HCT116 (cell line): ENCODE measurements at regions not wholly inside any gene's neighbourhood (a gene's known extent, or its start where the extent isn't known, plus 50 kb on each side); places are given as distances from the start of the nearest gene placed in this dataset.

Experiments used
- ATAC-seq: fragments of 200-7000 bp; cut with Tn5 transposase; 2 replicates; pipeline ENCODE4 v1.9.1; 2020; ENCODE audit warnings: mild to moderate bottlenecking, moderate library complexity
- BruUV-seq: library from RNA; stranded (reverse); fragments of 400-500 nt; replicated peaks from 2 replicates; lab custom pipeline; 2021; lab: Mats Ljungman, UMichigan
- CTCF ChIA-PET: fragments of 300-600 bp; sonication (Branson Sonifier 250); formaldehyde crosslinking; loops from one replicate; lab custom pipeline; 2021; ENCODE audit warnings: antibody characterized with exemption; lab: Charles Lee
- POLR2A ChIA-PET: fragments of 300-600, 350-600 bp; sonication (Branson Sonifier 250); formaldehyde crosslinking; loops from one replicate; lab custom pipeline; 2021; ENCODE audit warnings: antibody characterized with exemption; lab: Charles Lee
- RAD21 ChIA-PET, 2 experiments: fragments of 300-600 bp; sonication (Branson Sonifier 250); formaldehyde crosslinking; loops; one replicate each; lab custom pipeline; 2023; ENCODE audit warnings: low total read pairs in 2 of 2; ENCODE audit not compliant: uncharacterized antibody in 2 of 2, unreplicated experiment in 2 of 2, low non-redundant PET in 1 of 2; lab: Charles Lee
- DNase-seq: peaks from one replicate; pipeline ENCODE4 v3.0.0-alpha.2; 2010; ENCODE audit warnings: low read depth, low spot score
- H2AFZ ChIP-seq: fragments of 200-600 bp; shearing (Covaris generic), sonication (generic); 2 replicates; pipeline ENCODE4 v1.6.1; 2017; ENCODE audit warnings: low read depth, mixed run types, mixed read lengths, antibody characterized with exemption, low read length; ENCODE audit not compliant: poor library complexity, severe bottlenecking
- H3K27ac ChIP-seq: 2 replicates; pipeline ENCODE4 v1.5.1; 2012; ENCODE audit warnings: low read depth, low read length
- H3K27me3 ChIP-seq: fragments of 200-600 bp; sonication (generic); 2 replicates; pipeline ENCODE4 v1.6.1; 2016; ENCODE audit warnings: mixed run types, low read length, mixed read lengths; ENCODE audit not compliant: insufficient read depth
- H3K36me3 ChIP-seq, 2 experiments: fragments of 200-500 bp in 1 of 2; fragments of 200-600 bp in 1 of 2; sonication (Bioruptor generic) in 1 of 2; sonication (generic) in 1 of 2; 2 replicates each; pipeline versions ENCODE4 v1.5.1 to v1.6.1; 2014 to 2016; ENCODE audit warnings: low read length in 2 of 2, inconsistent platforms in 1 of 2, mixed read lengths in 1 of 2, mixed run types in 1 of 2; ENCODE audit not compliant: insufficient read depth in 2 of 2, control insufficient read depth in 1 of 2
- H3K4me1 ChIP-seq, 2 experiments: fragments of 200-600 bp in 1 of 2; sonication (generic) in 1 of 2; 2 replicates each; pipeline versions ENCODE4 v1.5.1 to v1.6.1; 2012 to 2017; ENCODE audit warnings: low read length in 2 of 2, inconsistent platforms in 1 of 2, mild to moderate bottlenecking in 1 of 2, mixed read lengths in 1 of 2, mixed run types in 1 of 2, moderate library complexity in 1 of 2; ENCODE audit not compliant: insufficient read depth in 2 of 2, control insufficient read depth in 1 of 2
- H3K4me2 ChIP-seq: fragments of 200-600 bp; sonication (generic); 2 replicates; pipeline ENCODE4 v1.6.1; 2017; ENCODE audit warnings: mixed run types, low read length, mixed read lengths
- H3K4me3 ChIP-seq, 2 experiments: fragments of 200-600 bp in 1 of 2; sonication (generic) in 1 of 2; replicated peaks in 1 of 2; 2 replicates each; pipeline ENCODE4 v1.5.1; 2011 to 2016; ENCODE audit warnings: low read length in 2 of 2, control low read depth in 1 of 2, low read depth in 1 of 2, mild to moderate bottlenecking in 1 of 2, mixed read lengths in 1 of 2, mixed run types in 1 of 2
- H3K79me2 ChIP-seq: fragments of 200-600 bp; sonication (generic); 2 replicates; pipeline ENCODE4 v1.6.1; 2017; ENCODE audit warnings: mild to moderate bottlenecking, mixed run types, low read length, moderate library complexity, mixed read lengths; ENCODE audit not compliant: insufficient read depth
- H3K9ac ChIP-seq: fragments of 200-600 bp; sonication (generic); 2 replicates; pipeline ENCODE4 v1.6.1; 2016; ENCODE audit warnings: low read length, mixed read lengths
- H3K9me2 ChIP-seq: fragments of 200-600 bp; sonication (generic), shearing (Covaris generic); 2 replicates; pipeline ENCODE4 v1.6.1; 2017; ENCODE audit warnings: mixed run types, mild to moderate bottlenecking, moderate library complexity; ENCODE audit not compliant: insufficient read depth
- H3K9me3 ChIP-seq, 2 experiments: fragments of 200-500 bp in 1 of 2; fragments of 200-600 bp in 1 of 2; sonication (Bioruptor generic) in 1 of 2; sonication (generic) in 1 of 2; 2 replicates each; pipeline ENCODE4 v1.6.1; 2014 to 2017; ENCODE audit warnings: low read length in 2 of 2, mixed read lengths in 2 of 2, inconsistent platforms in 1 of 2, low read depth in 1 of 2, mild to moderate bottlenecking in 1 of 2, mixed run types in 1 of 2, moderate library complexity in 1 of 2; ENCODE audit not compliant: control insufficient read depth in 1 of 2, insufficient read depth in 1 of 2
- H4K20me1 ChIP-seq: fragments of 200-600 bp; sonication (generic), shearing (Covaris generic); 2 replicates; pipeline ENCODE4 v1.6.1; 2017; ENCODE audit warnings: mixed run types, mild to moderate bottlenecking, moderate library complexity; ENCODE audit not compliant: insufficient read depth
- ATF3 ChIP-seq: IDR thresholded peaks from 2 replicates; pipeline ENCODE4 v1.6.1; 2012
- CBX3 ChIP-seq: IDR thresholded peaks from 2 replicates; pipeline ENCODE4 v1.6.1; 2012; ENCODE audit warnings: low read depth
- CEBPB ChIP-seq: IDR thresholded peaks from 2 replicates; pipeline ENCODE4 v1.6.1; 2012; ENCODE audit warnings: low read depth
- CTCF ChIP-seq, 3 experiments: fragments of 200-600 bp in 1 of 3; sonication (generic) in 1 of 3; IDR thresholded peaks in 2 of 3; conservative IDR thresholded peaks in 1 of 3; 2 replicates each; pipeline ENCODE4 v1.5.1; 2012 to 2017; ENCODE audit warnings: low read depth in 2 of 3, low read length in 2 of 3, antibody characterized with exemption in 1 of 3, borderline replicate concordance in 1 of 3, control low read depth in 1 of 3, mild to moderate bottlenecking in 1 of 3, mixed read lengths in 1 of 3, mixed run types in 1 of 3, moderate library complexity in 1 of 3; ENCODE audit not compliant: insufficient read depth in 1 of 3
- ELF1 ChIP-seq: IDR thresholded peaks from 2 replicates; pipeline ENCODE4 v1.6.1; 2012; ENCODE audit warnings: low read depth, borderline replicate concordance
- EZH2 ChIP-seq: fragments of 200-600 bp; sonication (generic); IDR thresholded peaks from 2 replicates; pipeline ENCODE4 v1.6.1; 2017; ENCODE audit warnings: antibody characterized with exemption, mixed run types
- FOSL1 ChIP-seq: IDR thresholded peaks from 2 replicates; pipeline ENCODE4 v1.6.1; 2012; ENCODE audit warnings: low read depth
- POLR2A ChIP-seq: IDR thresholded peaks from 2 replicates; pipeline ENCODE4 v1.7.0; 2011; ENCODE audit warnings: borderline replicate concordance; ENCODE audit not compliant: insufficient read depth, insufficient read length; ENCODE audit errors: extremely low read depth
- POLR2AphosphoS5 ChIP-seq: IDR thresholded peaks from 2 replicates; pipeline ENCODE4 v1.6.1; 2011; ENCODE audit warnings: mild to moderate bottlenecking, low read depth, low read length, moderate library complexity
- RAD21 ChIP-seq: IDR thresholded peaks from 2 replicates; pipeline ENCODE4 v1.6.1; 2012; ENCODE audit warnings: low read depth, mild to moderate bottlenecking
- SIN3A ChIP-seq: IDR thresholded peaks from 2 replicates; pipeline ENCODE4 v1.6.1; 2012; ENCODE audit warnings: low read depth
- TCF7L2 ChIP-seq: IDR thresholded peaks from 2 replicates; pipeline ENCODE4 v1.7.0; 2011; ENCODE audit warnings: borderline replicate concordance, inconsistent platforms; ENCODE audit not compliant: insufficient read depth, insufficient read length; ENCODE audit errors: extremely low read depth
- YY1 ChIP-seq: IDR thresholded peaks from 2 replicates; pipeline ENCODE4 v1.6.1; 2011; ENCODE audit warnings: low read length, low read depth, moderate library complexity, mild to moderate bottlenecking; ENCODE audit not compliant: insufficient replicate concordance; ENCODE audit errors: extremely low read depth
- ZBTB33 ChIP-seq: IDR thresholded peaks from 2 replicates; pipeline ENCODE4 v1.6.1; 2011; ENCODE audit warnings: mild to moderate bottlenecking, low read length, moderate library complexity; ENCODE audit not compliant: insufficient replicate concordance; ENCODE audit errors: extremely low read depth
- ZFX ChIP-seq: fragments of 450-650 bp; IDR thresholded peaks from 2 replicates; pipeline ENCODE4 v1.6.1; 2017
- ZNF274 ChIP-seq: fragments of 200-500 bp; sonication (Bioruptor generic); IDR thresholded peaks from 2 replicates; pipeline ENCODE4 v1.6.1; 2014; ENCODE audit warnings: mild to moderate bottlenecking, low read depth, low read length, inconsistent platforms
- intact Hi-C: fragments of 100-400 bp; cut with micrococcal nuclease; formaldehyde crosslinking; loops from 2 replicates; pipeline ENCODE4 v1.10.0; 2022

GRCh38 chr6:5936631-5937030 is 70.1 kb downstream of the NRN1 start:
- no peak overlapping the region for H3K27ac ChIP-seq
- peaks cover 28% of the 10 kb centered on the region for H3K27me3 ChIP-seq
- TF ChIP-seq POLR2AphosphoS5, result no peak
- no peak for TF ChIP-seq ZFX
- TF ChIP-seq RAD21, result no peak
- no peak for TF ChIP-seq YY1
- no peak for TF ChIP-seq ZNF274
- TF ChIP-seq ELF1, result no peak
- no peak for TF ChIP-seq SIN3A
- no peak for TF ChIP-seq CTCF (IDR thresholded peaks at IDR 0.05 in 2 of 3, conservative IDR thresholded peaks at IDR 0.05 in 1 of 3; ENCODE audit: borderline replicate concordance in 1 of 3, insufficient read depth in 1 of 3, low read depth in 2 of 3, low read length in 2 of 3)
- TF ChIP-seq CEBPB, result no peak
- TF ChIP-seq, all 23 proteins: peak for 0
- Histone ChIP-seq H3K79me2 (no peaks in the 10 kb centered on the region), H4K20me1 (no peaks in the 10 kb centered on the region), H3K9me3 (no peaks in the 10 kb centered on the region), H3K4me1 (no peaks in the 10 kb centered on the region), H2AFZ (no peak overlapping the region), H3K9ac (no peak overlapping the region), H3K4me3 (no peak overlapping the region), H3K36me3 (no peaks in the 10 kb centered on the region), H3K4me2 (no peak overlapping the region), H3K9me2 (no peaks in the 10 kb centered on the region)
- ChIA-PET RAD21 (no interaction called here), POLR2A (no interaction called here), CTCF (no interaction called here)
- no peak for DNase-seq
- no TSS peak for BruUV-seq
- intact Hi-C loops, result no loop called here
- no peak for ATAC-seq

- H3K4me1 ChIP-seq, result no peaks in the 10 kb centered on the region
These were observed 70.6 kb downstream of the NRN1 start for GRCh38 chr6:5936140-5936539.

More at GRCh38 chr6:5936140-5936539, 70.6 kb downstream of the NRN1 start:
- Histone ChIP-seq H3K79me2 (no peaks in the 10 kb centered on the region), H3K9me2 (no peaks in the 10 kb centered on the region), H3K36me3 (no peaks in the 10 kb centered on the region), H4K20me1 (no peaks in the 10 kb centered on the region), H3K9ac (no peak overlapping the region), H3K27ac (no peak overlapping the region), H3K4me3 (no peak overlapping the region), H2AFZ (no peak overlapping the region), H3K9me3 (no peaks in the 10 kb centered on the region), H3K4me2 (no peak overlapping the region), H3K27me3 (peaks cover 28% of the 10 kb centered on the region)
- ChIA-PET POLR2A (no interaction called here), CTCF (no interaction called here), RAD21 (no interaction called here)
- no TSS peak for BruUV-seq
- ATAC-seq, result no peak
- TF ChIP-seq TCF7L2 (no peak), RAD21 (no peak), FOSL1 (no peak), CEBPB (no peak), SIN3A (no peak), EZH2 (no peak), CBX3 (no peak), ATF3 (no peak), YY1 (no peak), ELF1 (no peak), POLR2A (no peak), ZBTB33 (no peak)
- no peak for DNase-seq
- intact Hi-C loops, result no loop called here
